ENCODE measurements at regions not wholly inside any gene's neighbourhood (a gene's known extent, or its start where the extent isn't known, plus 50 kb on each side); places are given as distances from the start of the nearest gene placed in this dataset.

- no peak for TF ChIP-seq CTCF (IDR thresholded peaks at IDR 0.05; ENCODE audit: poor library complexity)
- TF ChIP-seq EZH2phosphoT487 (IDR thresholded peaks at IDR 0.05; ENCODE audit: low read depth, severe bottlenecking, unreplicated experiment): no peak
- TF ChIP-seq EZH2 (IDR thresholded peaks at IDR 0.05; ENCODE audit: borderline replicate concordance): no peak
Observed at GRCh38 chr5:42900734-42901133, 89.0 kb upstream of the SELENOP start.

All from hepatocyte (in vitro differentiated cells).